IPS-15b (cell line): ENCODE measurements at regions not wholly inside any gene's neighbourhood (a gene's known extent, or its start where the extent isn't known, plus 50 kb on each side); places are given as distances from the start of the nearest gene placed in this dataset.

Experiments
- H3K27me3 ChIP-seq: one replicate; pipeline ENCODE4 v1.6.1; 2013; ENCODE audit warnings: low read length; ENCODE audit not compliant: control insufficient read depth, insufficient read depth
- H3K36me3 ChIP-seq: one replicate; pipeline ENCODE4 v1.6.1; 2013; ENCODE audit warnings: low read length; ENCODE audit not compliant: control insufficient read depth, insufficient read depth
- H3K4me1 ChIP-seq: one replicate; pipeline ENCODE4 v1.6.1; 2013; ENCODE audit warnings: mild to moderate bottlenecking, low read length; ENCODE audit not compliant: control insufficient read depth, insufficient read depth
- H3K4me3 ChIP-seq: one replicate; pipeline ENCODE4 v1.5.1; 2013; ENCODE audit warnings: low read depth, low read length
- H3K9ac ChIP-seq: one replicate; pipeline ENCODE4 v1.6.1; 2013; ENCODE audit warnings: low read depth, mild to moderate bottlenecking, low read length
- H3K9me3 ChIP-seq: one replicate; pipeline ENCODE4 v1.6.1; 2013; ENCODE audit warnings: mild to moderate bottlenecking, low read length; ENCODE audit not compliant: control insufficient read depth, insufficient read depth

- no peak overlapping the region for H3K4me3 ChIP-seq
- H3K27me3 ChIP-seq: no peaks in the 10 kb centered on the region
- no peaks in the 10 kb centered on the region for H3K9me3 ChIP-seq
- H3K9ac ChIP-seq: no peak overlapping the region
- no peaks in the 10 kb centered on the region for H3K36me3 ChIP-seq
- H3K4me1 ChIP-seq: no peaks in the 10 kb centered on the region
Measured at GRCh38 chr16:80082906-80083305, 457.9 kb upstream of the DYNLRB2 start.

GRCh38 chr16:80081846-80082245 lies 458.9 kb upstream of the DYNLRB2 start:
- Histone ChIP-seq H3K36me3 (no peaks in the 10 kb centered on the region), H3K9me3 (no peaks in the 10 kb centered on the region)

GRCh38 chr16:80080287-80080851 lies 460.4 kb upstream of the DYNLRB2 start:
- Histone ChIP-seq H3K9me3 (no peaks in the 10 kb centered on the region), H3K4me1 (no peaks in the 10 kb centered on the region), H3K4me3 (no peak overlapping the region), H3K9ac (no peak overlapping the region), H3K27me3 (no peaks in the 10 kb centered on the region), H3K36me3 (no peaks in the 10 kb centered on the region)

More at GRCh38 chr16:80081846-80082245, 458.9 kb upstream of the DYNLRB2 start:
- H3K27me3 ChIP-seq: no peaks in the 10 kb centered on the region
- H3K4me3 ChIP-seq: no peak overlapping the region
- no peak overlapping the region for H3K9ac ChIP-seq
- no peaks in the 10 kb centered on the region for H3K4me1 ChIP-seq

GRCh38 chr16:80079072-80079471 lies 461.7 kb upstream of the DYNLRB2 start:
- Histone ChIP-seq H3K4me3 (no peak overlapping the region), H3K4me1 (no peaks in the 10 kb centered on the region), H3K9me3 (no peaks in the 10 kb centered on the region), H3K9ac (no peak overlapping the region), H3K27me3 (no peaks in the 10 kb centered on the region), H3K36me3 (no peaks in the 10 kb centered on the region)

- H3K27me3 ChIP-seq: no peaks in the 10 kb centered on the region
- H3K4me1 ChIP-seq: peaks cover under 1% of the 10 kb centered on the region
- H3K4me3 ChIP-seq: no peak overlapping the region
- no peak overlapping the region for H3K9ac ChIP-seq
- no peaks in the 10 kb centered on the region for H3K9me3 ChIP-seq
- H3K36me3 ChIP-seq: no peaks in the 10 kb centered on the region
Measured at GRCh38 chr16:80077696-80078095, 463.1 kb upstream of the DYNLRB2 start.

- H3K27me3 ChIP-seq: no peaks in the 10 kb centered on the region
- H3K9me3 ChIP-seq: no peaks in the 10 kb centered on the region
- H3K9ac ChIP-seq: no peak overlapping the region
- H3K36me3 ChIP-seq: no peaks in the 10 kb centered on the region
- peaks cover 2% of the 10 kb centered on the region for H3K4me1 ChIP-seq
- H3K4me3 ChIP-seq: no peak overlapping the region
Measured at GRCh38 chr16:80074329-80074728, 466.5 kb upstream of the DYNLRB2 start.

- peaks cover 2% of the 10 kb centered on the region for H3K4me1 ChIP-seq
- no peaks in the 10 kb centered on the region for H3K9me3 ChIP-seq
- no peaks in the 10 kb centered on the region for H3K36me3 ChIP-seq
Measured at GRCh38 chr16:80071964-80072456, 468.8 kb upstream of the DYNLRB2 start.

GRCh38 chr16:80066805-80067580 lies 466.5 kb upstream of the MAF start:
- Histone ChIP-seq H3K4me1 (no peaks in the 10 kb centered on the region), H3K36me3 (no peaks in the 10 kb centered on the region)

More at GRCh38 chr16:80071964-80072456, 468.8 kb upstream of the DYNLRB2 start:
- Histone ChIP-seq H3K27me3 (no peaks in the 10 kb centered on the region), H3K4me3 (no peak overlapping the region), H3K9ac (no peak overlapping the region)

GRCh38 chr16:80065541-80065940 lies 465.0 kb upstream of the MAF start:
- no peak overlapping the region for H3K4me3 ChIP-seq
- no peaks in the 10 kb centered on the region for H3K36me3 ChIP-seq
- no peaks in the 10 kb centered on the region for H3K27me3 ChIP-seq
- no peaks in the 10 kb centered on the region for H3K4me1 ChIP-seq
- no peaks in the 10 kb centered on the region for H3K9me3 ChIP-seq
- H3K9ac ChIP-seq: no peak overlapping the region

More at GRCh38 chr16:80066805-80067580, 466.5 kb upstream of the MAF start:
- Histone ChIP-seq H3K27me3 (no peaks in the 10 kb centered on the region), H3K9ac (no peak overlapping the region), H3K4me3 (no peak overlapping the region), H3K9me3 (no peaks in the 10 kb centered on the region)

- Histone ChIP-seq H3K9ac (no peak overlapping the region), H3K4me1 (no peaks in the 10 kb centered on the region), H3K9me3 (no peaks in the 10 kb centered on the region), H3K4me3 (no peak overlapping the region), H3K36me3 (no peaks in the 10 kb centered on the region), H3K27me3 (no peaks in the 10 kb centered on the region)
Measured at GRCh38 chr16:80063713-80064069, 463.2 kb upstream of the MAF start.

GRCh38 chr16:80063031-80063712 lies 462.6 kb upstream of the MAF start:
- H3K9me3 ChIP-seq: no peaks in the 10 kb centered on the region

More at GRCh38 chr16:80063031-80063712, 462.6 kb upstream of the MAF start:
- no peak overlapping the region for H3K9ac ChIP-seq
- no peaks in the 10 kb centered on the region for H3K36me3 ChIP-seq
- H3K4me1 ChIP-seq: no peaks in the 10 kb centered on the region
- H3K4me3 ChIP-seq: no peak overlapping the region
- H3K27me3 ChIP-seq: no peaks in the 10 kb centered on the region
